IPS-NIHi7 (cell line): ENCODE measurements at regions not wholly inside any gene's neighbourhood (a gene's known extent, or its start where the extent isn't known, plus 50 kb on each side); places are given as distances from the start of the nearest gene placed in this dataset.
A peak's percentile ranks its signal among the peaks of the same experiment; 100 is the strongest.

Source experiments
- DNase-seq: peaks from one replicate; pipeline ENCODE4 v3.0.0; 2012; ENCODE audit warnings: mixed read lengths; ENCODE audit errors: extremely low spot score

DNA sequence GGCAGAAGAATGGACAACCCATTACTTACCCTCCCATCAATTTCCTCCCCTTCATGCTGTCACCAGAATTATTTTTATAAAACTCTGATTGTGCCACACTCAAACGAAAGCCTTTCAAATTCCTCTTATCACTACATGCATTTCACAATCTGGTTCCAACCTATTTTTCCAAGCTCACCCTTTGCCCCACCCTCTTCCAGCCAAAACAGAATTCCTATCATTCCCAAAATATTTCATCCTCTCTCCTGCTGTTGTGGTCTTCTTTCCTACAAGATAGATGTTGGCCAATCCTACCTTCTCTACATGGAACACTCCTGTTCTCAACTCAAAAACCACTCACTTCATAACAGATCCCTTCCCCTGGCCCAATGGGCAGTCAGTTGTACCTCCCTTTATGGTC lies 111.5 kb downstream of the ELAPOR2 start:
- peak; percentile 21 for DNase-seq

DNA sequence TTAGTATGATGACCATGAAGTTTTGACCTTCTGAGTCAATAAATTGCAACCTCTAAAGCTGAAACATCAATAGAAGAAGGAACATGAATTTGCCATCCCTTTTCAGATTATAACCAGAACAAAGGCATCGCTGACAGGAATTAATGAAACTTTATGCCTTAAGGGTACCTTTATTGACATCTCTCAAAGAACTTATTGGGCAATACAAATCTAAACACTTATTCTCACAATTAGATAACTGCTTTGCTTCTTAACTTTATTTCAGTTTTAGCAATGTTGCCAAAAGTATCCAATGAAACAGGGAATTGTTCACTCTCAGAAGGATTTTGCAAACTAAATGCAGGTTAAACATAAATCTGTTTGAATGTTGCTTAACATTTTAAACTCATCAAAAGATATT lies 116.0 kb downstream of the ELAPOR2 start:
- DNase-seq: no peak

DNA sequence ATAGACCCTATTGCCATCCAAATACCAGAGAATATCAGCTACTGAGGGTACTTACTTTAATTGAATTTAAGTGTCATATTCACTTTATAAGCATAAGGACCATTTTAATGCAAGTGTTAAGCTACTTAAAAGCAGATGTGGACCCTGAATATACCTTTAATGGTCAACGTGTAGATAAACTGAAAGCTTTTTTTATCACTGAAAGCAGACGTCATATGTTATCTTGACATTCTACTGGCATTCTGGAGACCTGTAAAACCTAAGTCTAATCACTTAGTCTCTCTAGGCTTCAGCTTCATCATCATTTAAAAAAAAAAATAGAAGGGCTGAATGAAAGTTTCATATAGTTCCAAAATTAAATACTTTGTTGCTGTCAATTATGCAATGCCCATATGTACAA lies 116.5 kb downstream of the ELAPOR2 start:
- DNase-seq: no peak

DNA sequence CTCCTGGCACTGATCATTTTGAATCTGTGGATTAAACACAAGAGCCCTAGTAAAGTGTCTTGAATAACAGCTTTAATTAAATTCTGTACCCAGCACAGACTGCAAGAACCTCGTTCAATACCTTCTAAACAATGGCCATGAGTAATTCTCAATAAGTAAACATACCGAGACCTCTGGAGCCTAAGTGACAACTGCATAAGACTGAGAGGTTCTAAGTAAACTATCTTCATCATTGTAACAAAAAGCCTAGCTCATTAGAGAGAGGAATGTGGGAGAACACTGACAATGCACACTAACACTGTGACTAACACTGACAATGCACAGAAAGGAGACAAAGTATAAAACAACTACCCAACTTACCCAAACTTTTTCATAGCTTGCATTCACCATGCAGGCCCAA lies 117.4 kb downstream of the ELAPOR2 start:
- DNase-seq: no peak

DNA sequence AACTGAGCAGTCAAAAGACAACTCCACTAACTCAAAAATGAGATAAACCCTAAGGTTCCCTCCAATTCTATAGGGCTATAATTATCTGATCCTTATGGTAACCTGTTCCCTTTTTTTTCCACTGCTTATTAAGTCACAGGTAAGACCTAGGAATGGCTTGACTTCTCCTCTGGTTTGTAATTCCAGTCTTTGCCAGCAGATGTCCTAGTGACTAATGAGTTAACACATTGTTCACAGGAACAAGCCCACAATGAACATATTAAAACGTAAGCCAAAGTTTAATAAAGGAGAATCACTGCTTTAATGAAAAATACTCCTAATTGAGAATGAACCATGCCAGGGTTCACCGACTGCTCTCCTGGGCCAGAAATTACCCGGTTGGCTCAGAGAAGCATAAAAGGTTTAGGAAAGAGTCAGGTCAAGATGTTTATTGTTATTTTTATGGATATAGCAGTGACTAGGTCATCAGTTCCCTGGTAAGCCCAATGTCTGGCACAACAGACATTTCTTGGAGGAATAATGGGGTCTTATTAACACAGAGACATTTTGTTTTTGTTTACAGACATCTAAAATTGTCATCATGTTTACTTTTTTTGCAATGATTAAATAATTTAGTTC lies 120.1 kb downstream of the ELAPOR2 start:
- peak; percentile 38 for DNase-seq

DNA sequence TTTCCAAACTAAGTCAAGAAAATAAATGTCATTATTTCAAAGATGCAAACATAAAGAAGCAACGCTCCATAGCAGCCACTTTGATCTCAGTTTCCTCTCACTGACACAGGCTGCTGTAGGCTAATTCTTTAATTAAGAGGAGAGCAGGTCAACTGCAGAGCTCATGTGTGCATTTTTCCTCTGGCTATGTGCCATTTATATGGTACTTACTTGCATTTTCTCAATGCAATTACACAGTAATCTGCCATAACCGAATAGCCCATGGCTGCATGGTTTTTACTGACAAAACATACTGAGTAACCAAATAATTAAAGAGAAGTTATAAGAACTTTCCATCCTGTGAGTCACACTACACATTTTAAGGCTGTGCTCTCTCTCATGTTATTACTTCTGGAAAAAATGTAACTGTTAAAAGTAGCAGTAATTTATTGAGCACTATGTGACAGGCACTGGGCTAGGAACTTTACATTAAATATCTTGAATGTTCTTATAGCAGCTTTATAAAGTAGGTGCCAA lies 122.0 kb downstream of the ELAPOR2 start:
- no peak for DNase-seq

DNA sequence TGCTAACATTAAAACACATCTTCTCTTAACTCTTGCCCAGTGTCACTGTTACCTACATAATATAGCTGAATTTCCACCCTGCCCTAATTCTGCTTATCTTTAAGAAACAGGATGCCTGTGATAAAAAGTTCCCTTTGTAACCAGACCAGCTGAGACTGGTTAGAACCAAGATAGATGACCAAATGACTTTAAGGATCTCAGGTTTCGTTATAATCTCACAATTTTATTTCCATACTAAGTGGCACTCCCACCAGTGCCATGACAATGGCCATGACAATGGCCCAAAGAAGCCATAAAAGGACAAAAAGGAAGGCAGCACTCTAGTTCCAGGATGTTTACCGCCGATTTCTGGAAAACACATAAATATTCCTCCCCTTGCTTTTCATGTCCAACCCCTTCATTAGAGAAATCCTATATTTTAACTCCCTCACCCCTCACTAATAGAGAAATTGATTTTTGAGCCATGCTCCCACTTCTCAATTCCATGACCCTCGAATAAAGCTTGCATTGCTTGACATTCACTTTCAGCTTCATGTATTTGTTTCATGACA lies 126.1 kb downstream of the ELAPOR2 start:
- no peak for DNase-seq

DNA sequence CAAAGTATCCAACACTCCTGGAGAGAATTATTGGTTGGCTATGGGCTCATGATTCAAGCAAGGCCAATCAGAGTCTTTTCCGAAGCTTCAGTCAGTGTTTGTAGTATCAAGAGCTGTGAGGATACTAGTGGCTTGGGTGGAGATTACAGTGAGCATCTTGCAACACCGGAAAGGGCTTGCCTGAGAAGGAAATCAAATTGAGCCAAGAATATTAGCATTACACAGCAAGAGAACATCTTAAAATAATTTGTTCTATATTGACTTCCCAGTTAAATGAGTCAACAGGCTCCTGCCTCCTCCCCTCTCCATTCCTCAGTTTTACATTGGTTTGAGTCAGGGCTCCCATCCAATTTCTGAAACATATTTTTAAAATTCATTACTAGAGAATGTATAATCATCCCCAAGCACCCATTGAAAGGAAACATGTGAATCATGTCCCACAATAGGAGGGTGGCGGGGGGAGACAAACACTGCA lies 127.4 kb downstream of the ELAPOR2 start:
- no peak for DNase-seq

DNA sequence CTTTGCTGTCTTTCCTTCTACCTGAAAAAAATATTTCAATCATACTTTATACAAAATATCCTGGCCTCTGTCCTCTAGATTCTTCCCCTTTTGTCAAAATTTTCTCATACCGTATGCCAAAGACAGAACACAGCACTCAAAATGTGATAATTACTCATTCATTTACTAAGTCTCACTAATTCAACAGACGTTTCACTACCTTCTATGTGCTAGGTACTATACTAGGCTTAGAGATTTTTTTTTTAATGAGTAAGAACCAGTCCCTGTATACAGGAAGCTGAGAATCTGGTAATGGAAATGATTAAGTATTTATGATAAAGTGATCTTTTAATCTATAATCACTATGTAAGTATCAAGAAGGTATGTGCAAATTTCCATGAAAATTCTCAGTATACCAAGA lies 128.0 kb downstream of the ELAPOR2 start:
- no peak for DNase-seq

DNA sequence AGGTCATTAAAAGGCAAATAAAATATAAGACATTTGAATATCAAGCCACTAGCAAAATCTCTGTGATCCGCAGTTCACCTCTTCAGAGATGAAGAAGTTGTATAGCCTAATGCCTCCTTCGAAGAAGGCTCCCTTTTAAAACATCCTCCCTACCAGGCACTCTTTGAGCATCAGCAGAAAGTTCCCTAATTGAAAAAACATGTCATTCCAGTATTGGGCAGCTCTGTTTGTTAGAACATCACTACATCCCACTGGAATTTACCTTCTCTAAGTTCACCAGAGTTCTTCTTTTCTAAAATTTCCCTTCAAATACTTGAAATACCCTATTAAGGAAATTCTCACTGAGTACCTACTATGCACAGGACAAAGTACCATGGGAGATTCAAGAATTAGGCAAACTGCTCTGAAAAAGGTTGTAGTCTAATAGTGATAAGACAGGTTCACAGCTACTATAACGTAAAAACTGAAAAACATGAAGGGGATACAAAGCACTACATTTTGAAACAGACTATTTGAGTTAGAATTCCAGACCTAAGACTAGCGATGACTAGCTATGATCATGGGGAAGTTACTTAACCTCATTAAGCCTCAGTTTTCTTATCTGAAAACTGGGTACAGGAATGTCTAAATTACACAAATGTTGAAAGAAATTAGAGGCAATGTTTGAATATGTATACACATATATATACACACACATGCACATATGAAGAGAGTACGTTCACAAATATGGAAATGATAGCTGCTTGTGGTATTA lies 128.7 kb downstream of the ELAPOR2 start:
- DNase-seq: no peak

DNA sequence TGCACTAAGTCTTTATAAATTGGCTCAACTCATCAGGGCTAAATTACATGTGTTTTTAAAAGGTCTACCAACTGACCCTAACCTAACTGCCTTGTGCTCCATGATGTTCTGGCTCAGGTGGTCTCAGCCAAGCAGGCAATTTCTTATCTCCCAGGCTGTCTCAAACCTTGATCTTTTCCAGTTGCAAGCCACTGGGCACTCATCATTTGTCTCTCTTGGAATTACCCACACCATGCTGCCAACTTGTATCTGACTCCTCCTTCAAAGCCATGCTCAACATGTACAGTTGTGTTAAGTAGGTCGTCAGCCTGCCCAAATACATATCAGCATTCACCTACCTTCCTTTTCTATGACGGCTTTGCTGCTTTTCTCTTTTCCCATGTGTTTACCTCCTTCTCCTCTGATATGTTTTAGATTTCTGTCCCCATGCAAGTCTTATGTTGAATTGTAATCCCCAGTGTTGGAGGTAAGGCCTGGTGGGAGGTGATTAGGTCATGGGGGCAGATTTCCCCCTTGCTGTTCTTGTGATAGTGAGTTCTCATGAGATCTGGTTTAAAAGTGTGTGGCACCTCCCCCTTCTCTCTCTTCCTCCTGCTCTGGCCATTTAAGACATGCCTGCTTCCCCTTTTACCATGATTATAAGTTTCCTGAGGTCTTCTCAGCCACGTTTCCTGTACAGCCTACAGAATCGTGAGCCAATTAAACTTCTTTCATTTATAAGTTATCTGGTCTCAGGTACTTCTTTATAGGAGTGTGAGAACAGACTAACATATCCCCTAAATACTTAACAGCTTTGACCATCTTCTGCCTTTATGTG lies 130.0 kb downstream of the ELAPOR2 start:
- DNase-seq: no peak

DNA sequence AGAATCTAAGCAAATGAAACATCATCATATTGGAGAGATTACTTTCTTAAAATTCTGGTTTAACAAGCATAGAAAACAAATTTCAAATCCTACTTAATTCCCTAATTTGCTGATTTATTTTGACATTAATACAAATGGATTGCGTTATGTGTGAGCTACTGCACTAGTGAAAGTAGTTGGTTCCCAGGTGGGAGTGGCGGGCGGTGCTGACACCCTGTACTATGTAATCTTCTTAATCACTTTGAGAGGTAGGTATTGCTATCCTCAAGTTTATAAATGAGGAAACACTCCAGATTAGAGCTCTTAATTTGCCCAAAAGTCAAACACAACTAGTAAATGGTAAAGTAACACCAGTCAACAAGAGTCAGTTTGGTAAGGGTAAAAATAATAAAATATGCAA lies 131.1 kb downstream of the ELAPOR2 start:
- no peak for DNase-seq

DNA sequence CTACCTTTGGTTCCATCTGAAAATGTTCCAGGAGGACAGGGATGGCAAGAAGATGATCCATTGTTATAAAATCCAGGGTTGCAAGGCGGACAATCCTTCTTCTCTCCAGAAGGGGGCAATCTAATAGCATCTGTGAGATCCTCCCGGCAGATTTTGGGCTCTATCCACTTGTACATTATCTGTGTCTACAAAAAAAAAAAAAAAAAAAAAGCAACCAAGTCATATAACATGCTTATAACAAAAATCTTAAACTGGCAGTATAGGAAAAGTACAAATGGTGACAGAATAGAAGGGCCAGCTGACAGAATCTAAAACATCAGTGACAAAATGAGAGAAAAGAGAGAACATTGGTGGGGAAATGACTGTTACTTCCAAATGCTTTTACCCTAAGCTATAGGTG lies 132.7 kb downstream of the ELAPOR2 start:
- DNase-seq: peak; percentile 70

DNA sequence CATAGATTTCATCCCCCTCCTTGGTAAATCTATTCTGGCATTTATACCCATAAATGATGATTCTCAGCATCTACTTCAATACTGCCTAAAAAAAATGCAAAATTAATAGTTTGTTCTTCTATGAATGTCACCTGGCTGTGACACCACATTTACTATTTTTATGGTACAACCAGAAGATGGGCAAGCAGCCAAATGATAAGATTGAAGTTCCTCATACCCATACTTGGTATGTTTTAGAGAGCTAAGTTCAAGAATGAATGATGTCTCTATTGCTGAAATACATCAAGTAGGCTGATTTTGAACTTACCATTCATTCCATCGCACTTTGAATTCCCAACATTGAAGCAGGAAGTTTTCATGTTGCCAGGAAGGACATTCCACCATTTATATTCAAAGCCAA lies 134.2 kb downstream of the ELAPOR2 start:
- DNase-seq: no peak

DNA sequence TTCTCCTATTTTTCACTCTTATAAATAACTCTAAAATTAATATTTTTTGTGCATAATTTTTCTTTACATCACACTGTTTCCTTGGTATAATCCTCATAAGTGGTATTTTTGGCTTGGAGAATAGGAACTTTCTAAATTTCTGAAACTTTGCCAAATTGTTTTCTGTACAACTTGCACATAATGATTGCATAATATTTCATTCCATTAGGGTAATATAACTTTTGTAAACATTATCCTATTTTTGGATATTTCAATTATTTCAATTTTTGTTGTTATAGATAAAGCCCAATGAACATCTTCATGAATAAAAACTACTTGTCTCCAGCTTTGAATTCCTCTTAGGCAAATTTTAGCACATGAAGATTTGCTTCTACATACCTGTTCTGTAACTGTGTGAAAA lies 135.9 kb downstream of the ELAPOR2 start:
- no peak for DNase-seq

DNA sequence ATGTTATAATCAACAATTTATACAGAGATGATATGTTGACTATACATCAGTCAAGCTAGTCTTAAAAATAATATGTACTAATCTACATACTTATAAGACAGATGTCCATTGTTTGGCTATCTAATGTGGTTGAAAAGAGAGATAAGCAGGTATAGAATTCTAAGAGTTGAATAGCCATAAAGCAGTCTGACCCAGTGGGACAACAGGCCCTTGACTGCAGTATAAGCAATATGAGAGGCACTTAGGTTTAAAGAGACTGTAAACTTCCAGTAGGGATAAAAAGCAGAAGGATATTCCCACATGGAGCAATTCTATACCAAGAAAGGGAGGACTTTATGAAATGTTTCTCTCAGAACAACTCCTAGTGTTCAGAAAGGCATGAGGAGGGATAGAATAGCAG lies 139.3 kb downstream of the ELAPOR2 start:
- DNase-seq: no peak

DNA sequence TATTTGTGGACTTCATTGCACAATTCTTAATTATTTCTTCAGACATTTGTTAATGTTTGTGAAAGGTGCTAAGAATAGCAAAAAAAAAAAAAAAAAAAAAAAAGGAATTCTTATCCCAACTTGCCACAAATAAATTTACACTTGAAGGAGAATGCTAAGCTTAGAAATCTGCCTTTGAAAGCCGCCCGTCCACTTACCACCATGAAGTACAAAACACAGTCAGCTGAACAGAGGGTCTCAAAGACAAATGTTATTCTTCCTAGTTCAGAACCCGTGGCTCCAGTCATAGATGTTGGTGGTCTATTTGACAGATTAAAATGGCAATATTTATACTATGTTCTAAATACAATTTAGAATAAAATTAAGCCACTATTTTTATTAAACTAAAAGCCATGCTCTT lies 141.2 kb downstream of the ELAPOR2 start:
- DNase-seq: no peak

DNA sequence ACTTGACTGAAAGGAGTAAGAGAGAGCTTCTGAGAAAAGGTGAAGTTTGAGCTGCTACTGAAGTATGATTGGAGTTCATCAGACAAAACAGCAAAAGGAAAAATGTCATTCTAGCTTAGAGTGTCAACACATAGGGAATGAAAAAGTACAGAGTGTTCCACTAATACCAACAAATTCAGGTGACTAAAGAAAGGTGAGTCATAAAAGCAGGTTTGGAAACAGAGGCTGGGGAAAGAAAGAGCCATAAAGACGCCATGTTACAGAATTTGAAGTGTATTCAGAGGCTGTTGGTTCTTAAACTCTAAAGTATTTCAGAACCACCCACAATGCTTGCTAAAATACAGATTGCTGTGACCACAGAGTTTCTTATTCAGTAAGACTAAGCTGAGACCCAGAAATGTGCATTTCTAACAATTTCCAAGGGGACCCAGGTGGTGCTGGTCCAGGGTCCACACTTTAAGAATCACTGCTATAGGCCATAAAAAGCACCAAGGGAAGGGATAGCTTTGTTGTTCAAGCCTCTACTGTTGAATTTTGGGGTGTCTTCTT lies 143.1 kb downstream of the ELAPOR2 start:
- DNase-seq: no peak

DNA sequence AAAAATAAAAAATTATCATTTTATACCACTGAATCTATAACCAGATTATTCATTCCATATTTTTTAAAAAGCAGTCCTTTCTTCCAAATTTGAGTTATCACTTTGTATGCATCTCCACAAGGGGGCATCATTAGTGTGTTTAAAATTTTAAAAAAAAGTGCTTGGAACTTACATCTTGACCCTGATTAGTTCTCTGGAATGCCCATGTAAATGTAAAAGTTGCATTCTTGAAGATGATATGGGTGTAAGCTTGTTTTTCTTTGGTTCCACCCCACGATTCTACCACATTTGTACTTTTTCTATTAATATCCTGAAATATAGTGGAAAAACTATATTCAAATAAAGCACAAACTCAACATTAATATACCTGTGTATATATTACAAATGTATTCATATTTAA lies 144.9 kb downstream of the ELAPOR2 start:
- DNase-seq: no peak
